CD4-positive, alpha-beta T cell treated with Interleukin-12 subunit alpha and Interleukin-12 subunit beta, for 1 hour (primary cell): ENCODE measurements at regions not wholly inside any gene's neighbourhood (a gene's known extent, or its start where the extent isn't known, plus 50 kb on each side); places are given as distances from the start of the nearest gene placed in this dataset.

Source experiments
- DNase-seq: peaks from one replicate; pipeline ENCODE4 v3.0.0-alpha.2; 2020

GRCh38 chr5:74040065-74040551 is 414.1 kb downstream of the ARHGEF28 start:
- DNase-seq: no peak

GRCh38 chr5:74037321-74037720 is 411.3 kb downstream of the ARHGEF28 start:
- no peak for DNase-seq

GRCh38 chr5:74035521-74035937 is 409.5 kb downstream of the ARHGEF28 start:
- DNase-seq: no peak

- DNase-seq: no peak
Measured at GRCh38 chr5:74034733-74035132, 408.7 kb downstream of the ARHGEF28 start.

- DNase-seq: no peak
Measured at GRCh38 chr5:74032617-74033016, 406.6 kb downstream of the ARHGEF28 start.

GRCh38 chr5:74031536-74031935 is 405.5 kb downstream of the ARHGEF28 start:
- no peak for DNase-seq

- DNase-seq: no peak
Measured at GRCh38 chr5:74030821-74031220, 404.8 kb downstream of the ARHGEF28 start.

- DNase-seq: no peak
Measured at GRCh38 chr5:74030371-74030770, 404.4 kb downstream of the ARHGEF28 start.

GRCh38 chr5:74028976-74029375 is 403.0 kb downstream of the ARHGEF28 start:
- no peak for DNase-seq

GRCh38 chr5:74028406-74028805 is 402.4 kb downstream of the ARHGEF28 start:
- no peak for DNase-seq

- no peak for DNase-seq
Measured at GRCh38 chr5:74027732-74028338, 401.8 kb downstream of the ARHGEF28 start.

GRCh38 chr5:74026310-74026709 is 400.3 kb downstream of the ARHGEF28 start:
- DNase-seq: no peak

- no peak for DNase-seq
Measured at GRCh38 chr5:74021126-74021525, 395.1 kb downstream of the ARHGEF28 start.

- DNase-seq: no peak
Measured at GRCh38 chr5:74020503-74020902, 394.5 kb downstream of the ARHGEF28 start.

- no peak for DNase-seq
Measured at GRCh38 chr5:74019923-74020322, 393.9 kb downstream of the ARHGEF28 start.

- no peak for DNase-seq
Measured at GRCh38 chr5:74017786-74018211, 391.8 kb downstream of the ARHGEF28 start.

GRCh38 chr5:74017112-74017511 is 391.1 kb downstream of the ARHGEF28 start:
- no peak for DNase-seq

GRCh38 chr5:74016373-74016772 is 390.4 kb downstream of the ARHGEF28 start:
- DNase-seq: no peak

- DNase-seq: no peak
Measured at GRCh38 chr5:74015716-74016115, 389.7 kb downstream of the ARHGEF28 start.

- no peak for DNase-seq
Measured at GRCh38 chr5:74013222-74013621, 387.2 kb downstream of the ARHGEF28 start.

- no peak for DNase-seq
Measured at GRCh38 chr5:74009502-74009901, 383.5 kb downstream of the ARHGEF28 start.

GRCh38 chr5:74007193-74007592 is 381.2 kb downstream of the ARHGEF28 start:
- no peak for DNase-seq

- no peak for DNase-seq
Measured at GRCh38 chr5:73999297-73999696, 373.3 kb downstream of the ARHGEF28 start.

GRCh38 chr5:73998489-73998888 is 372.5 kb downstream of the ARHGEF28 start:
- DNase-seq: no peak

GRCh38 chr5:73997960-73998359 is 372.0 kb downstream of the ARHGEF28 start:
- DNase-seq: no peak
